ENCODE measurements at regions not wholly inside any gene's neighbourhood (a gene's known extent, or its start where the extent isn't known, plus 50 kb on each side); places are given as distances from the start of the nearest gene placed in this dataset.

DNA sequence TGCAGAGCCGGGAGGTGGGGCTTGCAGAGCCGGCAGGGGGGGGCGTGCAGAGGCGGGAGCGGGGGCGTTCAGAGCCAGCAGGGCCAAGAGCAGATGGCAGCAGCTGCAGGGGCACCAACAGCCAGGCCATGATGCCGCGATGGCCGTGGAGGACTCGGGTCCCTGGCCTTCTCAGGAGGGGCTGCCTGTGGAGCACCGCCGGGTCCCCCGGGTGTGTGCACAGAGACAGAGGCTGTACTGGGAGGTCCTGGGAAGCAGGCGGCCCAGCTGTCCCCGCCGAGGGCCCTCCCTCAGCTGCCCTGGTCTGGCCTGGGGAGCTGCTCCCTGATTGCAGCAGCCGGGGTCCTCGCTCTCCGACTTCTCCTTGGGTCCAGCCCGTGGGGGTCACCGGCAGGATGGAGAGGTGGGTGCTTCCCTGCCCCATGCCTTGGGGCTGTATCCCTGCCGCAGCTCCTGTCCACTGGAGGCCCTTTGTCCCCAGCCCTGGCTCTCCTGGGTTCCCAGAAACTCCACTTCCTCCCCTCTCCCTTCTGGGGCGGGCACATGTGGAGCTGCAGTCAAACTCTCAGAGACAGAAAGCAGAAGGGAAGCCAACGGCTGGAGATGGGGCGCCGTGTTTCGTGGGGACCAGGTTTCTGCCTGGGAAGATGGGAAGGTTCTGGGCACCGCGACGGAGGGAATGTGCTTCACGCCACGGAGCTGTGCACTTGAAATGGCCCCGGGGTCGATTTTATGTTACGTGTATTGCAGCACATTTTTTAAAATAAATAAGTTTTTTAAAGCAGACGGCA, 75.8 kb upstream of the GALNT9 start:
- no peaks in the 10 kb centered on the region for H3K9me3 Mint-ChIP-seq
- no peak overlapping the region for H3K4me3 Mint-ChIP-seq
- H3K27me3 Mint-ChIP-seq = peaks cover 11% of the 10 kb centered on the region
- H3K27ac Mint-ChIP-seq = no peak overlapping the region
- no peaks in the 10 kb centered on the region for H3K4me1 Mint-ChIP-seq (ENCODE audit: low read depth)
- H3K36me3 Mint-ChIP-seq (ENCODE audit: low read depth) = no peaks in the 10 kb centered on the region

GRCh38 chr12:132404435-132404855, 75.1 kb upstream of the GALNT9 start:
- Mint-ChIP-seq H3K36me3 (ENCODE audit: low read depth) (no peaks in the 10 kb centered on the region), H3K4me1 (ENCODE audit: low read depth) (no peaks in the 10 kb centered on the region), H3K27ac (no peak overlapping the region), H3K4me3 (no peak overlapping the region), H3K27me3 (peaks cover 11% of the 10 kb centered on the region), H3K9me3 (no peaks in the 10 kb centered on the region)

- no peaks in the 10 kb centered on the region for H3K9me3 Mint-ChIP-seq
- H3K36me3 Mint-ChIP-seq (ENCODE audit: low read depth) = no peaks in the 10 kb centered on the region
- no peak overlapping the region for H3K4me3 Mint-ChIP-seq
- no peak overlapping the region for H3K27ac Mint-ChIP-seq
- H3K4me1 Mint-ChIP-seq (ENCODE audit: low read depth) = no peaks in the 10 kb centered on the region
- peaks cover 11% of the 10 kb centered on the region for H3K27me3 Mint-ChIP-seq
Observed at GRCh38 chr12:132403636-132404434, 74.4 kb upstream of the GALNT9 start.

- H3K36me3 Mint-ChIP-seq (ENCODE audit: low read depth) = no peaks in the 10 kb centered on the region
- no peaks in the 10 kb centered on the region for H3K9me3 Mint-ChIP-seq
- peaks cover 15% of the 10 kb centered on the region for H3K27me3 Mint-ChIP-seq
- H3K4me1 Mint-ChIP-seq (ENCODE audit: low read depth) = no peaks in the 10 kb centered on the region
- H3K27ac Mint-ChIP-seq = no peak overlapping the region
- no peak overlapping the region for H3K4me3 Mint-ChIP-seq
Observed at GRCh38 chr12:132402831-132403416, 73.5 kb upstream of the GALNT9 start.

DNA sequence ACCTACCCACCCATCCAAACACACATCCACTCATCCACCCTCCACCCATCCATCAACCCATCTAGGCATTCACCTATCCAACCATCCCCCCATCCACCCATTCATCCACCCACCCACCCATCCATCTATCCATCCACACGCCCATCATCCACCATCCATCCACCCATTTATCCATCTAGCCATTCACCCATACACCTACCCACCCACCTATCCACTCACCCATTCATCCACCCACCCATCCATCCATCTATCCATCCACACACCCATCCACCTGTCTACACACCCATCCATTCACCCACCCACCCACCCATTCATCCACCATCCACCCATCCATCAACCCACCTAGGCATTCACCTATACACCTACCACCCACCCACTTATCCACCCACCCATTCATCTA, 72.6 kb upstream of the GALNT9 start:
- Mint-ChIP-seq H3K4me3 (no peak overlapping the region), H3K27me3 (peaks cover 17% of the 10 kb centered on the region), H3K36me3 (ENCODE audit: low read depth) (no peaks in the 10 kb centered on the region), H3K4me1 (ENCODE audit: low read depth) (no peaks in the 10 kb centered on the region), H3K27ac (no peak overlapping the region), H3K9me3 (no peaks in the 10 kb centered on the region)

- Mint-ChIP-seq H3K4me1 (ENCODE audit: low read depth) (no peaks in the 10 kb centered on the region), H3K27ac (no peak overlapping the region), H3K36me3 (ENCODE audit: low read depth) (no peaks in the 10 kb centered on the region), H3K9me3 (no peaks in the 10 kb centered on the region), H3K4me3 (no peak overlapping the region), H3K27me3 (peaks cover 17% of the 10 kb centered on the region)
Observed at GRCh38 chr12:132400011-132400641, 70.7 kb upstream of the GALNT9 start.

DNA sequence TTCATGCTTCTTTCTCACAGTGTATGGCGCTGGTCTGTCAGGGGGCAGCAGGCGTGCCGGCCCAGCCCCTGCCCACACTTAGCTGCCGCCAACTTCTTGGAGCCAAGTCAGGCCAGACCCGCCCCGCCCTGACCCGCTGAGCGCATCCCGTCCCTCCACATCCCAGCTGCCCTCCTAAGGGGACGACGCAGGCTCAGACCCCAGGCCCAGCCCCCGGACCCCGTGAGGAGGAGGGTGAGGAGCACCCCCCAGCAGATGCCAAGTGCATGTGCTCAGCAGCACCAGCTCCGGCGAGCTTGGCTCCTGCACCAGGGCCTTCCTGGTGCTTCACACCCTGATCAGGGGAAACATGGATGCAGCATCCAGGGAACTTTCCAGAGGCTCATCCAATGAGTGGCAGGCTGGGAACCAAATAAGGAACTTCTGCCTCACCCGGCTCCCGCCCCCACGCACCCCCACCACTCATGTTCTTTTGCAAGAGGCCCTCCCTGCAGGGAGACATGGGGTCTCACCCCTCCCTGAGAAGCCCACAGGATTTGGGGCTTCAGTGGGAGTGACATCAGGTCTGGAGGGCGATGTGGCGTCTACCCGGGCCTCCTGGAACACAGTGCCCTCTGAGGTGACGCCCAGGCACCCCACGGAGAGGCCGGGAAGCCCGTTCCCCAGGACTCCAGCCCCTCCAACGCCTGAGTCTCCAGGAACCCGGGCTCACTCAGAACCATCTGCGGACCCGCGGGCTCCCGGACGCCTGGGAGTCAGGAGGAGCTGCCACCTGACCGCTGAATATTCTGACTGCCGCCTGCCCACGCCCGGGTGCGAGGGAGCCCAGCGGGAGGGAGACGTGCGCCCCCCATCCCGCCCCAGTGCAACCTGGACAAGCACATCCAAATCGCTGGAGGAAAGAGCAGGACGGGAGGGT, 70.0 kb upstream of the GALNT9 start:
- no peak overlapping the region for H3K4me3 Mint-ChIP-seq
- no peaks in the 10 kb centered on the region for H3K36me3 Mint-ChIP-seq (ENCODE audit: low read depth)
- H3K27ac Mint-ChIP-seq = no peak overlapping the region
- no peaks in the 10 kb centered on the region for H3K4me1 Mint-ChIP-seq (ENCODE audit: low read depth)
- peaks cover 3% of the 10 kb centered on the region for H3K9me3 Mint-ChIP-seq
- H3K27me3 Mint-ChIP-seq = peaks cover 17% of the 10 kb centered on the region

GRCh38 chr12:132398386-132398991, 69.1 kb upstream of the GALNT9 start:
- Mint-ChIP-seq H3K4me3 (no peak overlapping the region), H3K27me3 (peaks cover 17% of the 10 kb centered on the region), H3K4me1 (ENCODE audit: low read depth) (no peaks in the 10 kb centered on the region), H3K9me3 (peaks cover 5% of the 10 kb centered on the region), H3K27ac (no peak overlapping the region), H3K36me3 (ENCODE audit: low read depth) (no peaks in the 10 kb centered on the region)

DNA sequence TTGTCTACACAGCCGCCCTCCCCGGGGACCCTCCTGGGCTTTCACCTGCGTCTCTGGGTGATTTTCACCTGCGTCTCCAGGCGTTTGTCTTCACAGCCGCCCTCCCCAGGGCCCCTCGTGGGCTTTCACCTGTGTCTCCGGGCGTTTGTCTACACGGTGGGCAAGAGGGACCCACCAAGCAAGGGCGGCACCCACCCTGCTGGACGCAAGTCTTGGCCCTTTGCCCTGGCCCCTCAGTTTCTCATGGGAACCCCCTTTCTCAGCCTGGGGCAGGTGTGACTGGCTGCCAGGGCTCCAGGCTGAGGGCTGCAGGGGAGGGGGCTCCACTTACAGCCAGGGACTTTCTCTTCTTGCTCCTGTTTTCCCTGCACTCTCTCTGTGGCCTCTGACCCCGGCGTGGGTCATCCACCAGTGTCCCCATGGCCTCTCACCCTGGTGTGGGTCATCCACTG, 68.6 kb upstream of the GALNT9 start:
- H3K36me3 Mint-ChIP-seq (ENCODE audit: low read depth) = no peaks in the 10 kb centered on the region
- no peak overlapping the region for H3K4me3 Mint-ChIP-seq
- no peaks in the 10 kb centered on the region for H3K4me1 Mint-ChIP-seq (ENCODE audit: low read depth)
- peaks cover 14% of the 10 kb centered on the region for H3K27me3 Mint-ChIP-seq
- peaks cover 5% of the 10 kb centered on the region for H3K9me3 Mint-ChIP-seq
- no peak overlapping the region for H3K27ac Mint-ChIP-seq

GRCh38 chr12:132397152-132397933, 68.0 kb upstream of the GALNT9 start:
- no peaks in the 10 kb centered on the region for H3K36me3 Mint-ChIP-seq (ENCODE audit: low read depth)
- H3K27ac Mint-ChIP-seq = no peak overlapping the region
- no peaks in the 10 kb centered on the region for H3K4me1 Mint-ChIP-seq (ENCODE audit: low read depth)
- peaks cover 5% of the 10 kb centered on the region for H3K9me3 Mint-ChIP-seq
- peaks cover 14% of the 10 kb centered on the region for H3K27me3 Mint-ChIP-seq
- H3K4me3 Mint-ChIP-seq = no peak overlapping the region

DNA sequence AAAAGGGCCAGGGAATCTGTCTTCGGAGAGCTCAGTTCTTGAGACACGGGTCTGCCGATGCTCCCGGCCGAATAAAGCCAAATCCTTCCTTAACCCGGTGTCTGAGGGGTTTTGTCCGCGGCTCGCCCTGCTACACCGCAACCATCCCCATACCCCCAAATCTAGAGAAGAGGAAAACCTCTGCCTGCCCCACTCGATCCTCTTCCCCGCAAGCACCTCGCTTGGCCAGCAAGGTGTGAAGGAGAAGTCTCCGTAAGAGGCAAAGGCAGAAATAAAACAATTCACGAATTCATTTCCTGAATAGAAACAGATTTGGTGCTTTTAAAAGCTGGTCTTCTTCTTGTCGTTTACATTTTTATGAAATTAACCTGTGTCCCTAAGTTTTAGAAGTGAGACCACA, 67.3 kb upstream of the GALNT9 start:
- Mint-ChIP-seq H3K4me3 (no peak overlapping the region), H3K27me3 (peaks cover 14% of the 10 kb centered on the region), H3K4me1 (ENCODE audit: low read depth) (no peaks in the 10 kb centered on the region), H3K27ac (no peak overlapping the region), H3K9me3 (peaks cover 5% of the 10 kb centered on the region), H3K36me3 (ENCODE audit: low read depth) (no peaks in the 10 kb centered on the region)

- H3K4me3 Mint-ChIP-seq = no peak overlapping the region
- no peak overlapping the region for H3K27ac Mint-ChIP-seq
- H3K27me3 Mint-ChIP-seq = peaks cover 16% of the 10 kb centered on the region
- peaks cover 5% of the 10 kb centered on the region for H3K9me3 Mint-ChIP-seq
- H3K36me3 Mint-ChIP-seq (ENCODE audit: low read depth) = no peaks in the 10 kb centered on the region
- no peaks in the 10 kb centered on the region for H3K4me1 Mint-ChIP-seq (ENCODE audit: low read depth)
Observed at GRCh38 chr12:132395908-132396305, 66.5 kb upstream of the GALNT9 start.

GRCh38 chr12:132395192-132395907, 66.0 kb upstream of the GALNT9 start:
- H3K4me1 Mint-ChIP-seq (ENCODE audit: low read depth) = no peaks in the 10 kb centered on the region
- H3K27me3 Mint-ChIP-seq = peaks cover 16% of the 10 kb centered on the region
- no peak overlapping the region for H3K4me3 Mint-ChIP-seq
- no peaks in the 10 kb centered on the region for H3K36me3 Mint-ChIP-seq (ENCODE audit: low read depth)
- H3K27ac Mint-ChIP-seq = no peak overlapping the region
- H3K9me3 Mint-ChIP-seq = peaks cover 5% of the 10 kb centered on the region

All from stimulated activated naive CD8-positive, alpha-beta T cell treated with anti-CD3 and anti-CD28 coated beads, Interleukin-15, Interleukin-2, amounts not matched to agents 100 ng/mL and 50 ng/mL, for 24 hours (primary cell).